AG09309 (cell line): ENCODE measurements at regions not wholly inside any gene's neighbourhood (a gene's known extent, or its start where the extent isn't known, plus 50 kb on each side); places are given as distances from the start of the nearest gene placed in this dataset.
A peak's percentile ranks its signal among the peaks of the same experiment; 100 is the strongest.

Source experiments
- DNase-seq: peaks from one replicate; pipeline ENCODE4 v3.0.0-alpha.2; 2010; ENCODE audit warnings: low read depth
- H3K4me3 ChIP-seq: 2 replicates; pipeline ENCODE4 v1.5.1; 2011; ENCODE audit warnings: mild to moderate bottlenecking, low read depth, low read length, moderate library complexity; ENCODE audit not compliant: control insufficient read depth
- CTCF ChIP-seq: IDR thresholded peaks from 2 replicates; pipeline ENCODE4 v1.5.1; 2011; ENCODE audit warnings: mild to moderate bottlenecking, low read depth, low read length, inconsistent platforms; ENCODE audit not compliant: insufficient read depth, control insufficient read depth; ENCODE audit errors: missing control alignments

- DNase-seq = no peak
- no peak overlapping the region for H3K4me3 ChIP-seq
- TF ChIP-seq CTCF = no peak
Measured at GRCh38 chr9:80649496-80649895, 1039.9 kb downstream of the TLE1 start.

- no peak for TF ChIP-seq CTCF
- no peak overlapping the region for H3K4me3 ChIP-seq
- DNase-seq = peak; percentile 60
Measured at GRCh38 chr9:80649001-80649420, 1040.3 kb downstream of the TLE1 start.

- no peak for TF ChIP-seq CTCF
- DNase-seq = no peak
- H3K4me3 ChIP-seq = no peak overlapping the region
Measured at GRCh38 chr9:80648336-80648735, 1041.0 kb downstream of the TLE1 start.

GRCh38 chr9:80646211-80646610 lies 1043.1 kb downstream of the TLE1 start:
- no peak for TF ChIP-seq CTCF
- no peak for DNase-seq
- no peak overlapping the region for H3K4me3 ChIP-seq

DNA sequence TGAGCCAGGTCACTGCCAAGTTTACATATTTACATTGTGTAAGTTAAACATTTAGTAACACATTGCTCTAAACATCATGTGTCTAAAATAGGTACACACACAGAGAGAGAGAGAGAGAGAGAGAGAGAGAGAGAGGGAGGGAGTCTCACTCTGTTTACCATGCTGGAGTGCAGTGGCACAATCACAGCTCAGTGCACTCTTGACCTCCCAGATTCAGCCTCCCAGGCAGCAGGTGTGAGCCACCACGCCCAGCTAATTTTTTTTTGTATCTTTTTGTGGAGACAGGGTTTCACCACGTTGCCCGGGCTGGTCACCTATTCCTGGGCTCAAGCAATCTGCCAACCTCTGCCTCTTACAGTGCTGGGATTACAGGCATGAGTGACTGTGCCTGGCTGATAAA lies 1045.3 kb downstream of the TLE1 start:
- no peak overlapping the region for H3K4me3 ChIP-seq
- no peak for TF ChIP-seq CTCF
- DNase-seq = no peak

DNA sequence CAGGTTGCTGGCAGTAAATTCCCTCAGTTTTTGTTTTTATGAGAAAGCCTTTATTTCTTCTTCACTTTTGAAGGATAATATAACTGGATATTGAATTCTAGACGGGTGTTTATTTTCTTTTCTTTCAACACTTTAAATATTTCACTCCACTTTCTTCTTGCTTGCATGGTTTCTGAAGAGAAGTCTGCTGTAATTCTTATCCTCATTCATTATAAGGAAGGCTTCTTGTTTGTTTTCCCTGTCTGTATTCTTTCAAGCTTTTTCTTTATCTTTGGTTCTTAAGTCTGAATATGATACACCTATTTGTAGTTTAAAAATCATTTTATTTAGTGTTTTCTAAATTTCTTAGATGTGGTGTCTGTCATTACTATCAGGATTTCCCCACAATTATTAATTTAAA lies 1054.3 kb downstream of the TLE1 start:
- no peak for TF ChIP-seq CTCF
- DNase-seq = no peak
- H3K4me3 ChIP-seq = no peak overlapping the region

- no peak for TF ChIP-seq CTCF
Measured at GRCh38 chr9:80632041-80632440, 1057.3 kb downstream of the TLE1 start.

More at GRCh38 chr9:80632041-80632440, 1057.3 kb downstream of the TLE1 start:
- no peak for DNase-seq
- H3K4me3 ChIP-seq = no peak overlapping the region
